HG03025 (cell line): ENCODE measurements at regions not wholly inside any gene's neighbourhood (a gene's known extent, or its start where the extent isn't known, plus 50 kb on each side); places are given as distances from the start of the nearest gene placed in this dataset.

Source experiments
- ATAC-seq: cut with Tn5 transposase; IDR thresholded peaks from one replicate; pipeline ENCODE4 v1.9.1; 2021; ENCODE audit warnings: mild to moderate bottlenecking, moderate library complexity; ENCODE audit not compliant: unreplicated experiment, low FRiP score

DNA sequence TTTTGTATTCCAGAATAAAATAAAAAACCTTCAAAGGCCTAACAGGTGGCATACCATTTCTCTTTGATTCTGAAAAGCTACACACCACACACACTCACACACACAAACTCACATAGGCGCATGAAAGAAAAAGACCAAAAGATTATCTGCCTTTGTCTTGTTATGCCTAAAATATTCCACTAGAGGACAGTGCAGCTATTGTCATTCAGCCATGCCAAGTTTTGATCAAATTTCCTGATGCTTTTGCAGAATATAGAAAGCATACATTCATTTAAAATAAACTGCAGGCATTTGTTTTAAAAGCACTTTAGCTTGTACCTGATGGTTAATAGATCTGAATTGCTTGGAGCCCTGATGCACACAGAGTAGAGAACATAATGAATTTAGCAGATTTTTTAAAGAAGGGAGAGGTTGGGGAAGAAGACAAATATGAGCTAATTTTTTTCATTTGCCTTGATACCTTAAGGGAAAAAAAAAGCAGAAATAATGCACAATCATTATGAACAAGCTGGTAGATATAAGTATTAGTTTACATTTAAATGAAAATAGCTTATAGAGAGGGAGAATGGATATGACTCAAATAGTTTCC is 1766.9 kb upstream of the SEL1L start:
- no peak for ATAC-seq

DNA sequence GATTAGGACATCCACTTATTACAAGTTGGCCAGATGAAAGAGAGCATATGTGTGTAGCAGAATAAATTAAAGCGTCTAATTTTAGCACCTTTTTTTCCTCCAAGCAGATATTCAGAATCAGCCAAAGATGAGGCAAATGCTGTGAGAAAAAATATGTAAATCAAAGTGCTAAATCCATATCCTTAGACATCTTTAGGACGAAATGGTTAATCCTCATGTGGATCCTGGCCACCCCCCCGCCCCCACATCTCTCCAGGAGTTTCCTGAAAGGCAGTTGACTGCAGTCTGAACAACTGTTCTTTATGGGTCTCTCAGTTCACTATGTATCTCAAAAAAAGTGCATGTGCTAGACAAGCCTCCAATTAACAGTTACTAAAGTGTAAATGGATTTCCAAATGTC is 1768.1 kb upstream of the SEL1L start:
- ATAC-seq: no peak

- ATAC-seq: no peak
These were observed 1775.6 kb upstream of the SEL1L start for GRCh38 chr14:83309211-83309610.

DNA sequence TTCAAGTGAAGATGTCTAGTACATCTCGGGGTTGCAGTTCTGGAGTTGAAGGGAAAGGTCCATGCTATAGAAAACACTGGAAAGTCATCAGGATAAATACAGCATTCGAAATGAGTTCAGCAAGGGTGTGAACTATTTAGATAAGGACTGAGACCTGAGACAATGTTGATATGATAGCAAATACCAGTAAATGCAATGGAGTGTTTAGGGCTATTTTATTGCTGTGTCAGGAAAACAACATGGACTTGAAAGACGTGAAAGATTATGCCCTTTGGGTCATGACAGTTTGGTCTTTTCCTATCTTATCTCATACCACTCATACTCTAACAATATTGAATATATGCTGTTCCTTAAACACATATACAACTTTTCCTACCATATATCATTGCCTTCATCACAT is 1776.2 kb upstream of the SEL1L start:
- no peak for ATAC-seq

GRCh38 chr14:83312511-83312910 is 1778.9 kb upstream of the SEL1L start:
- no peak for ATAC-seq

- no peak for ATAC-seq
These were observed 1781.1 kb upstream of the SEL1L start for GRCh38 chr14:83314764-83315163.

- ATAC-seq: no peak
These were observed 1782.7 kb upstream of the SEL1L start for GRCh38 chr14:83316356-83316755.

GRCh38 chr14:83320837-83321236 is 1787.2 kb upstream of the SEL1L start:
- ATAC-seq: no peak

GRCh38 chr14:83331513-83331912 is 1797.9 kb upstream of the SEL1L start:
- ATAC-seq: no peak

DNA sequence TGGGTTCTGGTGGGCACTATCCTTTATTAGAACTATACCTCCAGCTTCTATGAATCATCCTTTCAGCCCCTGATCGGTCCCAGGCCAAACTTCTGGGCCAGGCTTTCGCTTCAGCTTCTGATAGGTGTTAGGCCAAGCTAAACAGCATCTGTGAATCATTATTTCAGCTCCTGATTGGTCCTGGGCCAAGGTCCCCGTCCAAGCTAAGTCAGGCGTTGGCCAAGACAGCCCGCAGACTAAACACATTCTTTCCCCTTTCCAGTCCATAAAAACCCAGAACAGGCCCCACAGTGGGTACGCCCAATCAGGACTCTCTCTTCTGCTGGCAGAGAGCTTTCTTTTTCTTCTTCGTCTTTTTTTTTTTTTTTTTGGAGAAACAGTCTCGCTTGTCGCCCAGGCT is 1808.9 kb upstream of the SEL1L start:
- ATAC-seq: no peak

DNA sequence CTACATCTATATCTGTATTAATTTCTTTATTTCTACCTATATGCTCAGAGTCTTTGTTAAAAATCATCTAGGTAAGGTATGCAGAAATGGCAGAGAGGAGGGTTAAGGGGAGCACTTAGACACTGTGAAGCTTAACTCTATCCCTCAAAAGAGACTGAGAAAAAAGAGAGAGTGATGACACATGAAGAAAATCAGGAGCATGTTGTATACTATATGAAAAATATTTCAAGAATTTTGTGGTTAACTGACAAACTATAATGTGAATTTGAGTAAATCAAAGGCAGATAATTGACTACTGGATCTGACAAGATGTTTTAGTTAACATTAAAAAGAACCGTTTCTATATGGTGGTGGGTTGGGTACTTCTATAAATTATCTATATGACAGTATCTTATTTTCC is 1814.2 kb upstream of the SEL1L start:
- no peak for ATAC-seq

- no peak for ATAC-seq
These were observed 1822.0 kb upstream of the SEL1L start for GRCh38 chr14:83355609-83356008.

DNA sequence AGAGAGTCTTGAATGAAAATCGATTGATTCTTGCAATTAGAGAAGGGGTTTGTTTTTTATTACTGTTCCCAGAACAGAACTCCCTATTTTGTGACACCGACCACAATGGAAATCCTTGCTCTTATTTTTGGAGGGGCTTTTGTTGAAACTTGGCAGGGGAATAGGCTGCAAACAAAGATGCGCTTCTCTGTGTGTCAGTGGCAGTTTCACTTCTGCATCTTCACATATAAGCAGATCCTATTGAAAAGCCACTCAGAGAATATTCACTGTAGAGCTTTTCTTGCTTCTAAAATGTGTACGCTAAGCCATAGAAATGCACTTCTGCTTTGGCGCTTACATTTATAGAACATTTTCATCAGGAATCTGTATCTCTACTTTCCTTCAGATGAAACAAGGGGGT is 1822.4 kb upstream of the SEL1L start:
- ATAC-seq: no peak

GRCh38 chr14:83372271-83372670 is 1838.6 kb upstream of the SEL1L start:
- ATAC-seq: no peak

GRCh38 chr14:83379436-83379835 is 1845.8 kb upstream of the SEL1L start:
- ATAC-seq: no peak

GRCh38 chr14:83384253-83384652 is 1850.6 kb upstream of the SEL1L start:
- ATAC-seq: no peak

DNA sequence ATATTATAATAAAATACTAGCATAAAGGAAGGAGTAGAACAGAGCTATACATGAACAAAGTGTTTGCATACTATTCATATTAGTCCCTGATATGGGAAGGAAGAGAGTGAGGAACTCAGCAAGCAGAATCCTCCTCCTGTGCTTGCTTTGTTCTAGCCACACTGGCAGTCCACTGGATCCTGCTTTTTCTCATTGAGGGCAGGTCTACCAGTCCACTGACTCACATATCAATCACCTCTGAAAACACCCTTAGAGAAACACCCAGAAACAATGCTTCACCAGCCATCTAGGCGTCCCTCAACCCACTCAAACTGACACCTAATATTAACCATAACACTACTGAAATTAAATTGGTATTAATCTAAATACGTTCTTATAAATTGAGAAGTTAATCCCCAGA is 1861.7 kb upstream of the SEL1L start:
- no peak for ATAC-seq

- no peak for ATAC-seq
These were observed 1882.8 kb upstream of the SEL1L start for GRCh38 chr14:83416476-83416875.

DNA sequence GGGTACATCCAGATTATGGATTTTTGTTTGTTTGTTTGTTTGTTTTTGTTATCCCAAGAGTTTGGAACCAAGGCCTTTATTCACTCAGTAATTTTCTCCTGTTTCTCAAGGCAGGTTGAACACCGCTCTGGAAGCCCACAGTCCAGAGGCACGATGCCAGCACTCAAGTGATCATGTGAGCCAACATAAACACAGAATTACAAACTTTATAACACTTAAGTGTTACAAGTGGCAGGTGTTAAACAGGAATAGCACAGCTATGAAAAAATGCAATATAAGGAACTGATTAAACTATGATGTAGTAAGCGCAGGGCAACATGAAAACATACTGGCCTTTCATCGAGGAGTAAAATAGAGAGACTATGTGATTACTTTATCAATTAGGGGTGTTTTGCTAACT is 1885.8 kb upstream of the SEL1L start:
- ATAC-seq: no peak

- ATAC-seq: no peak
These were observed 1888.1 kb upstream of the SEL1L start for GRCh38 chr14:83421711-83422110.

GRCh38 chr14:83425138-83425537 is 1891.5 kb upstream of the SEL1L start:
- no peak for ATAC-seq

DNA sequence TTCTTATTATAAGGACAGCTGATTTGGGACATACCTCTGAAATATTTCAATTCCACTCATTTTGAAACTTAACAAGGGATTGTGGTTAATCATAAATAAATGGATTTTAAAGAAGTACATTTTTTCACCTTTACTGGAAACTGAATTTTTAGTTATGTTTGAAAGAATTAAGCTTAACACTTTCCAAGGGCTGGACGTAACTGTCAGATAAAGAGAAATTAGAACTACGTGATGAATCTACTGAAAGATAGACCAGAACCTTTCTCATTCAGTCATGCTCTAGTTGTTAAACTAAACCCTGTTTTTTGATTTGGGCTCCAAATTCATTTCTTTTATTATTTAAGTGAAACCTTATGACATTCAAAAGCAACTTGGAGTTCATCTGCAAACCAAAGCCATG is 1892.1 kb upstream of the SEL1L start:
- no peak for ATAC-seq

GRCh38 chr14:83433618-83434017 is 1900.0 kb upstream of the SEL1L start:
- no peak for ATAC-seq
